NB4 (cell line): ENCODE measurements at regions not wholly inside any gene's neighbourhood (a gene's known extent, or its start where the extent isn't known, plus 50 kb on each side); places are given as distances from the start of the nearest gene placed in this dataset.

Source experiments
- DNase-seq: peaks from one replicate; pipeline ENCODE4 v3.0.0; 2010; ENCODE audit warnings: low read depth
- H3K4me3 ChIP-seq: one replicate; pipeline ENCODE4 v1.5.1; 2011; ENCODE audit warnings: mild to moderate bottlenecking, low read depth, low read length, moderate library complexity
- CTCF ChIP-seq: IDR thresholded peaks from one replicate; pipeline ENCODE4 v1.5.1; 2012; ENCODE audit warnings: low read depth, low read length
- MAX ChIP-seq: IDR thresholded peaks from 2 replicates; pipeline ENCODE4 v1.6.1; 2011; ENCODE audit warnings: low read depth, low read length
- MYC ChIP-seq: IDR thresholded peaks from 2 replicates; pipeline ENCODE4 v1.6.1; 2011; ENCODE audit warnings: low read depth, low read length
- POLR2A ChIP-seq: IDR thresholded peaks from 2 replicates; pipeline ENCODE4 v1.6.1; 2011; ENCODE audit warnings: mild to moderate bottlenecking; ENCODE audit not compliant: insufficient read length; ENCODE audit errors: extremely low read depth

- DNase-seq = no peak
- TF ChIP-seq MYC (no peak), CTCF (no peak), POLR2A (no peak), MAX (no peak)
Measured at GRCh38 chr9:113794721-113795120, 81.4 kb upstream of the ZNF618 start.

GRCh38 chr9:113795811-113796392, 80.2 kb upstream of the ZNF618 start:
- no peak overlapping the region for H3K4me3 ChIP-seq
- no peak for DNase-seq
- no peak for TF ChIP-seq MAX
- no peak for TF ChIP-seq MYC

More at GRCh38 chr9:113794721-113795120, 81.4 kb upstream of the ZNF618 start:
- no peak overlapping the region for H3K4me3 ChIP-seq

GRCh38 chr9:113796646-113797426, 79.3 kb upstream of the ZNF618 start:
- no peak overlapping the region for H3K4me3 ChIP-seq
- TF ChIP-seq MYC (no peak), MAX (no peak), CTCF (no peak), POLR2A (no peak)
- no peak for DNase-seq

- no peak for DNase-seq
- no peak overlapping the region for H3K4me3 ChIP-seq
- TF ChIP-seq POLR2A = no peak
- TF ChIP-seq MAX = no peak
- no peak for TF ChIP-seq MYC
- no peak for TF ChIP-seq CTCF
Measured at GRCh38 chr9:113798062-113799030, 77.8 kb upstream of the ZNF618 start.

- TF ChIP-seq POLR2A (no peak), MAX (no peak), CTCF (no peak), MYC (no peak)
- no peak for DNase-seq
- H3K4me3 ChIP-seq = no peak overlapping the region
Measured at GRCh38 chr9:113800276-113800675, 75.8 kb upstream of the ZNF618 start.
